GM13976 (cell line): ENCODE measurements at regions not wholly inside any gene's neighbourhood (a gene's known extent, or its start where the extent isn't known, plus 50 kb on each side); places are given as distances from the start of the nearest gene placed in this dataset.
"Not testable (repeated sequence)": the region's sequence is repeated elsewhere in the genome, so short reads cannot be mapped to it uniquely, and the experiment has no call there.

Source experiments
- DNase-seq: peaks from one replicate; pipeline ENCODE4 v3.0.0; 2012; ENCODE audit warnings: low spot score
- CTCF ChIP-seq: IDR thresholded peaks from 2 replicates; pipeline ENCODE4 v1.5.1; 2012; ENCODE audit warnings: borderline replicate concordance, mild to moderate bottlenecking; ENCODE audit not compliant: insufficient read depth; ENCODE audit errors: extremely low read depth, missing control alignments, control extremely low read depth
- in situ Hi-C: fragments of 300-500 bp; cut with MboI; formaldehyde crosslinking; loops from one replicate; pipeline ENCODE4 v1.12.0; 2022; ENCODE audit warnings: low sequenced_read_pairs, mixed read lengths, inconsistent platforms; ENCODE audit not compliant: unreplicated experiment

GRCh38 chr2:122034344-122034743 lies 278.9 kb downstream of the TSN start:
- DNase-seq = no peak

GRCh38 chr2:122034777-122035176 lies 279.3 kb downstream of the TSN start:
- DNase-seq = no peak
- in situ Hi-C loops = no loop called here
- TF ChIP-seq CTCF = no peak

More at GRCh38 chr2:122034344-122034743, 278.9 kb downstream of the TSN start:
- TF ChIP-seq CTCF = no peak
- in situ Hi-C loops = no loop called here

GRCh38 chr2:122038816-122039215 lies 283.4 kb downstream of the TSN start:
- in situ Hi-C loops = not testable (repeated sequence)

GRCh38 chr2:122041455-122041854 lies 286.0 kb downstream of the TSN start:
- DNase-seq = no peak
- in situ Hi-C loops = no loop called here
- TF ChIP-seq CTCF = no peak

More at GRCh38 chr2:122038816-122039215, 283.4 kb downstream of the TSN start:
- not testable (repeated sequence) for DNase-seq

GRCh38 chr2:122051659-122052058 lies 296.2 kb downstream of the TSN start:
- DNase-seq, in situ Hi-C loops: not testable (repeated sequence)

- in situ Hi-C loops = no loop called here
- no peak for DNase-seq
- TF ChIP-seq CTCF = no peak
These were observed 300.1 kb downstream of the TSN start for GRCh38 chr2:122055521-122055931.

GRCh38 chr2:122056853-122057252 lies 301.4 kb downstream of the TSN start:
- in situ Hi-C loops = no loop called here
- TF ChIP-seq CTCF = no peak
- no peak for DNase-seq

- DNase-seq = no peak
- in situ Hi-C loops = no loop called here
- TF ChIP-seq CTCF = no peak
These were observed 305.8 kb downstream of the TSN start for GRCh38 chr2:122061206-122061605.
